ENCODE measurements at regions not wholly inside any gene's neighbourhood (a gene's known extent, or its start where the extent isn't known, plus 50 kb on each side); places are given as distances from the start of the nearest gene placed in this dataset.

- DNase-seq: peak; percentile 59
Measured at GRCh38 chr12:124517260-124518050, 50.0 kb downstream of the NCOR2 start.

GRCh38 chr12:124516850-124517249 is 50.6 kb downstream of the NCOR2 start:
- DNase-seq: no peak

GRCh38 chr12:124515981-124516380 is 51.4 kb downstream of the NCOR2 start:
- no peak for DNase-seq

GRCh38 chr12:124514996-124515932 is 52.1 kb downstream of the NCOR2 start:
- DNase-seq: no peak

- no peak for DNase-seq
Measured at GRCh38 chr12:124514145-124514995, 53.0 kb downstream of the NCOR2 start.

GRCh38 chr12:124513297-124513867 is 54.0 kb downstream of the NCOR2 start:
- DNase-seq: no peak

GRCh38 chr12:124512667-124513296 is 54.6 kb downstream of the NCOR2 start:
- DNase-seq: peak; percentile 27

GRCh38 chr12:124511259-124511985 is 56.0 kb downstream of the NCOR2 start:
- DNase-seq: no peak

- no peak for DNase-seq
Measured at GRCh38 chr12:124510301-124510970, 57.0 kb downstream of the NCOR2 start.

- DNase-seq: no peak
Measured at GRCh38 chr12:124509676-124510300, 57.6 kb downstream of the NCOR2 start.

- DNase-seq: no peak
Measured at GRCh38 chr12:124509300-124509675, 58.1 kb downstream of the NCOR2 start.

- no peak for DNase-seq
Measured at GRCh38 chr12:124508381-124509079, 58.9 kb downstream of the NCOR2 start.

GRCh38 chr12:124507188-124508109 is 60.0 kb downstream of the NCOR2 start:
- DNase-seq: no peak

- no peak for DNase-seq
Measured at GRCh38 chr12:124506832-124507153, 60.6 kb downstream of the NCOR2 start.

- peak; percentile 89 for DNase-seq
Measured at GRCh38 chr12:124506145-124506831, 61.1 kb downstream of the NCOR2 start.

GRCh38 chr12:124505001-124505818 is 62.2 kb downstream of the NCOR2 start:
- no peak for DNase-seq

Data from NCI-H2227 treated with DMSO at 0.1 percent for 48 hours (cell line).